ENCODE measurements at regions not wholly inside any gene's neighbourhood (a gene's known extent, or its start where the extent isn't known, plus 50 kb on each side); places are given as distances from the start of the nearest gene placed in this dataset.

DNA sequence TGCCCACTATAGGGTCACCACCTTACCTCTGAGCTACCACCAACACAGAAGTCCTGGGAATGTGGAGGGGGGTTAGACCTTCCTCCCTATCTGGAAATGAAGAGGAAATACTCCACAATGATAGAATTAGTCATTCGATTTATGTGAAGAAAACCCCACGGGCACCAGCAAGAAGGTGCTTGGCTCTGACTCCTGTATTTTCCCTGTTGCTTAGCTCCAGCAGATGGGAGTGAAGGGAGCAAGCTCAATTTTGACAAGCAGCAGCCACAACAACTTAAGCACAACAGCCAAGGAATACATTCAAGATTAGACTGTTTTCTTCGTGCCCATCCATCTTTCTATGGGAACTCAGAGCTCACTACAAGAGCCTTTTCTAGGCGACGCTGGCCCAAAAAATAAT lies 191.7 kb downstream of the SPTSSA start:
- H3K27ac ChIP-seq (ENCODE audit: low read depth in 1 of 2, low read length in 2 of 2), result no peak overlapping the region
- POLR2A ChIA-PET, result no interaction called here
- Mint-ChIP-seq H3K36me3 (ENCODE audit: low read depth) (no peaks in the 10 kb centered on the region), H3K4me1 (ENCODE audit: low read depth) (no peaks in the 10 kb centered on the region), H3K27ac (no peak overlapping the region), H3K4me3 (no peak overlapping the region), H3K27me3 (peaks cover 29% of the 10 kb centered on the region), H3K9me3 (peaks cover 2% of the 10 kb centered on the region)
- intact Hi-C loops (cut with DNase I, micrococcal nuclease), result no loop called here
- DNase-seq, result no peak
- no peaks in the 10 kb centered on the region for H3K4me1 ChIP-seq (ENCODE audit: insufficient read depth, low read length)
- TF ChIP-seq, protein P1, sequence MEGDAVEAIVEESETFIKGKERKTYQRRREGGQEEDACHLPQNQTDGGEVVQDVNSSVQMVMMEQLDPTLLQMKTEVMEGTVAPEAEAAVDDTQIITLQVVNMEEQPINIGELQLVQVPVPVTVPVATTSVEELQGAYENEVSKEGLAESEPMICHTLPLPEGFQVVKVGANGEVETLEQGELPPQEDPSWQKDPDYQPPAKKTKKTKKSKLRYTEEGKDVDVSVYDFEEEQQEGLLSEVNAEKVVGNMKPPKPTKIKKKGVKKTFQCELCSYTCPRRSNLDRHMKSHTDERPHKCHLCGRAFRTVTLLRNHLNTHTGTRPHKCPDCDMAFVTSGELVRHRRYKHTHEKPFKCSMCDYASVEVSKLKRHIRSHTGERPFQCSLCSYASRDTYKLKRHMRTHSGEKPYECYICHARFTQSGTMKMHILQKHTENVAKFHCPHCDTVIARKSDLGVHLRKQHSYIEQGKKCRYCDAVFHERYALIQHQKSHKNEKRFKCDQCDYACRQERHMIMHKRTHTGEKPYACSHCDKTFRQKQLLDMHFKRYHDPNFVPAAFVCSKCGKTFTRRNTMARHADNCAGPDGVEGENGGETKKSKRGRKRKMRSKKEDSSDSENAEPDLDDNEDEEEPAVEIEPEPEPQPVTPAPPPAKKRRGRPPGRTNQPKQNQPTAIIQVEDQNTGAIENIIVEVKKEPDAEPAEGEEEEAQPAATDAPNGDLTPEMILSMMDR (IDR thresholded peaks at IDR 0.05), result no peak
- ATAC-seq (ENCODE audit: poor library complexity), result no peak
- no peaks in the 10 kb centered on the region for H3K9me3 ChIP-seq (ENCODE audit: control insufficient read depth in 1 of 2, insufficient read depth in 1 of 2, low read length in 2 of 2)
- no peak overlapping the region for H3K4me3 ChIP-seq (ENCODE audit: low read length)
- CTCF ChIA-PET, result no interaction called here
- H3K27me3 ChIP-seq (ENCODE audit: control insufficient read depth in 1 of 2, insufficient read depth in 2 of 2, low read length in 2 of 2), result peaks cover 5 to 10% of the 10 kb centered on the region in 2 experiments
- no peaks in the 10 kb centered on the region for H3K36me3 ChIP-seq (ENCODE audit: insufficient read depth, low read length)

DNA sequence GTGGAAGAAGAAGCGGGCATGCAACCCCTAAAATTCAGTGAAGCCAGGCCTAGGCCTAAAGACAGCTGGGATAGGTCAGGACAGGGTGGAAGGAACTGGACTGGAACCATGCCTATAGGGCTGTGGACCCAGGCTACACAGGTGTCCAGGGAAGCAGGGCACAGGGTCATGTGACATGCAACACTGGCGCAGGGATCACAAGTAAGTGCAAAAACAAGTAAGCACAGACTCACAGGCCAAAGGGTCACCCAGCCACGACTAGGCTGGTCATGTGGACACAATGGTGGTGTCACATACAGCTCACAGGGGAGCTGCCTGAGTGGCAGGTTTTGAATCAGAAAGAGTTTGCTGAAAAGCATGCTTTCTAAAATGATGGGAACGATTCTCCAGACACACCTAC lies 195.7 kb downstream of the SPTSSA start:
- no peaks in the 10 kb centered on the region for H3K36me3 ChIP-seq (ENCODE audit: insufficient read depth, low read length)
- peaks cover 32% of the 10 kb centered on the region for H3K27me3 Mint-ChIP-seq
- H3K27ac Mint-ChIP-seq, result no peak overlapping the region
- ChIA-PET POLR2A (no interaction called here), CTCF (no interaction called here)
- no peaks in the 10 kb centered on the region for H3K9me3 ChIP-seq (ENCODE audit: control insufficient read depth in 1 of 2, insufficient read depth in 1 of 2, low read length in 2 of 2)
- no peak overlapping the region for H3K4me3 Mint-ChIP-seq
- no peak overlapping the region for H3K27ac ChIP-seq (ENCODE audit: low read depth in 1 of 2, low read length in 2 of 2)
- no peaks in the 10 kb centered on the region for H3K36me3 Mint-ChIP-seq (ENCODE audit: low read depth)
- no peak overlapping the region for H3K4me3 ChIP-seq (ENCODE audit: low read length)
- no peaks in the 10 kb centered on the region for H3K4me1 ChIP-seq (ENCODE audit: insufficient read depth, low read length)
- H3K9me3 Mint-ChIP-seq, result no peaks in the 10 kb centered on the region
- intact Hi-C loops (cut with DNase I, micrococcal nuclease), result no loop called here
- peaks cover 5 to 10% of the 10 kb centered on the region in 2 experiments for H3K27me3 ChIP-seq (ENCODE audit: control insufficient read depth in 1 of 2, insufficient read depth in 2 of 2, low read length in 2 of 2)
- no peaks in the 10 kb centered on the region for H3K4me1 Mint-ChIP-seq (ENCODE audit: low read depth)
- TF ChIP-seq, protein P1 (IDR thresholded peaks at IDR 0.05), result no peak
- DNase-seq, result no peak
- ATAC-seq (ENCODE audit: poor library complexity), result no peak

DNA sequence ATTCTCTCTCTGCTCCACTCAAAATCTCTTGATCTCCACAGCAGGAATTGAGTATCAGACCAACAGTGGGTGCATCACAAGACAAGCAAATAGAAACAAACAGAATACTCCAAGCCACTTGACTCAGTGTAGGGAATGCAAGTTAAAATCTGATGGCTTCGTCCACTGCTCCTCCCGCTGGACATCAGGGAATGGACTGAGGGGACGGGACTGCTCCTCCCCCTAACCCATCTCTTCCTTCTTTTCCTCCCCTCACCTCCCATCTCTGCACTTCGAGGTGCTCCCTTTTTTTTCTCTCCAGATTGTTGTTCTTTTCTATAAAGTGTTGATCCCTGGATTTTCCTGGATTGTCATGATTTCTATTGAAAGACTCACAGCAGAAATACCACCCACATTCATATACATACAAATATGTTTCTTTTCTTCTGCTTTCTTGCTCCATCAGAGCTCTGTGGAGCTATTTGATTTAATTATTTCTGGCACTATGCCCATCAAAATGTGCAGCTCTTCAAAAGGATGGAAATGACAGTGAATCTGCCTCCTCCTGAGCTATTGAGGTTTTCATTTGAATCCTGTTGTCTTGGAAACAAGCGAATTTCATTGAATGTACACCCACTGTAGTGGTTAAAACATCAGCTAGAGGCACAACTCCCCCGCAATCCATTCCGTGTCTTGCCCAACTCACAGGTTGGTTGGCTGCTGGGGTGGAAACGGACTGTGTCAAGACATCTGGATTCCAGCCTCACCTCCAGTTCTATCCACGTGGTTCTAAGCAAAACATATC lies 199.7 kb downstream of the SPTSSA start:
- ChIA-PET POLR2A (no interaction called here), CTCF (no interaction called here)
- H3K27ac Mint-ChIP-seq, result no peak overlapping the region
- no peak overlapping the region for H3K4me3 Mint-ChIP-seq
- DNase-seq, result no peak
- no peaks in the 10 kb centered on the region for H3K9me3 ChIP-seq (ENCODE audit: control insufficient read depth in 1 of 2, insufficient read depth in 1 of 2, low read length in 2 of 2)
- no peak overlapping the region for H3K27ac ChIP-seq (ENCODE audit: low read depth in 1 of 2, low read length in 2 of 2)
- H3K4me1 Mint-ChIP-seq (ENCODE audit: low read depth), result no peaks in the 10 kb centered on the region
- no peaks in the 10 kb centered on the region for H3K36me3 ChIP-seq (ENCODE audit: insufficient read depth, low read length)
- no peaks in the 10 kb centered on the region for H3K36me3 Mint-ChIP-seq (ENCODE audit: low read depth)
- H3K27me3 ChIP-seq (ENCODE audit: control insufficient read depth in 1 of 2, insufficient read depth in 2 of 2, low read length in 2 of 2), result peaks cover 5 to 9% of the 10 kb centered on the region in 2 experiments
- TF ChIP-seq, protein P1 (IDR thresholded peaks at IDR 0.05), result no peak
- no peaks in the 10 kb centered on the region for H3K9me3 Mint-ChIP-seq
- intact Hi-C loops (cut with DNase I, micrococcal nuclease), result no loop called here
- peaks cover 15% of the 10 kb centered on the region for H3K27me3 Mint-ChIP-seq
- no peak overlapping the region for H3K4me3 ChIP-seq (ENCODE audit: low read length)
- no peak for ATAC-seq (ENCODE audit: poor library complexity)
- no peaks in the 10 kb centered on the region for H3K4me1 ChIP-seq (ENCODE audit: insufficient read depth, low read length)
